Peyer's patch (tissue), 4 donors: ENCODE measurements at regions not wholly inside any gene's neighbourhood (a gene's known extent, or its start where the extent isn't known, plus 50 kb on each side); places are given as distances from the start of the nearest gene placed in this dataset.

Source experiments
- POLR2A ChIP-seq, 2 donors: fragments of 450-650 bp; IDR thresholded peaks; one replicate each; pipeline ENCODE4 v1.5.1; 2017; ENCODE audit warnings: antibody characterized with exemption in 2 of 2, mild to moderate bottlenecking in 2 of 2, moderate library complexity in 2 of 2
- TF ChIP-seq, protein P1 (sequence below), 6 experiments: fragments of 450-650 bp in 4 of 6; fragments of 200-600 bp in 2 of 6; sonication (generic) in 1 of 6; IDR thresholded peaks; one replicate each; pipeline ENCODE4 v1.5.1; 2017 to 2019; ENCODE audit warnings: antibody characterized with exemption in 6 of 6, mild to moderate bottlenecking in 3 of 6, moderate library complexity in 1 of 6

- TF ChIP-seq, protein P1, sequence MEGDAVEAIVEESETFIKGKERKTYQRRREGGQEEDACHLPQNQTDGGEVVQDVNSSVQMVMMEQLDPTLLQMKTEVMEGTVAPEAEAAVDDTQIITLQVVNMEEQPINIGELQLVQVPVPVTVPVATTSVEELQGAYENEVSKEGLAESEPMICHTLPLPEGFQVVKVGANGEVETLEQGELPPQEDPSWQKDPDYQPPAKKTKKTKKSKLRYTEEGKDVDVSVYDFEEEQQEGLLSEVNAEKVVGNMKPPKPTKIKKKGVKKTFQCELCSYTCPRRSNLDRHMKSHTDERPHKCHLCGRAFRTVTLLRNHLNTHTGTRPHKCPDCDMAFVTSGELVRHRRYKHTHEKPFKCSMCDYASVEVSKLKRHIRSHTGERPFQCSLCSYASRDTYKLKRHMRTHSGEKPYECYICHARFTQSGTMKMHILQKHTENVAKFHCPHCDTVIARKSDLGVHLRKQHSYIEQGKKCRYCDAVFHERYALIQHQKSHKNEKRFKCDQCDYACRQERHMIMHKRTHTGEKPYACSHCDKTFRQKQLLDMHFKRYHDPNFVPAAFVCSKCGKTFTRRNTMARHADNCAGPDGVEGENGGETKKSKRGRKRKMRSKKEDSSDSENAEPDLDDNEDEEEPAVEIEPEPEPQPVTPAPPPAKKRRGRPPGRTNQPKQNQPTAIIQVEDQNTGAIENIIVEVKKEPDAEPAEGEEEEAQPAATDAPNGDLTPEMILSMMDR (IDR thresholded peaks at IDR 0.05) = no peak
- TF ChIP-seq POLR2A (IDR thresholded peaks at IDR 0.05) = no peak
Observed at GRCh38 chr22:20642668-20643179, 131.2 kb upstream of the SERPIND1 start.
